Smooth muscle cell (in vitro differentiated cells): ENCODE measurements at regions not wholly inside any gene's neighbourhood (a gene's known extent, or its start where the extent isn't known, plus 50 kb on each side); places are given as distances from the start of the nearest gene placed in this dataset.

Experiments
- DNase-seq: peaks from one replicate; lab custom pipeline; 2025; ENCODE audit not compliant: unreplicated experiment; lab: John Stamatoyannopoulos, UW
- H2AFZ ChIP-seq: fragments of 200-600 bp; sonication (generic); 2 replicates; pipeline ENCODE4 v1.6.0; 2016; ENCODE audit warnings: antibody characterized with exemption, low read depth, mild to moderate bottlenecking
- H3F3A ChIP-seq: fragments of 200-600 bp; sonication (generic); 2 replicates; pipeline ENCODE4 v1.6.0; 2017; ENCODE audit warnings: antibody characterized with exemption, low read depth
- H3K27ac ChIP-seq: fragments of 200-600 bp; sonication (generic); 2 replicates; pipeline ENCODE4 v1.5.1; 2016; ENCODE audit warnings: low read depth, mild to moderate bottlenecking
- H3K27me3 ChIP-seq: fragments of 200-600 bp; sonication (generic); 2 replicates; pipeline ENCODE4 v1.6.1; 2016; ENCODE audit warnings: low read depth, mild to moderate bottlenecking
- H3K36me3 ChIP-seq: fragments of 200-600 bp; sonication (generic); 2 replicates; pipeline ENCODE4 v1.5.1; 2016; ENCODE audit warnings: low read depth
- H3K4me1 ChIP-seq: fragments of 200-600 bp; sonication (generic); 2 replicates; pipeline ENCODE4 v1.5.1; 2016; ENCODE audit warnings: low read depth
- H3K4me2 ChIP-seq: fragments of 200-600 bp; sonication (generic); 2 replicates; pipeline ENCODE4 v1.6.0; 2016; ENCODE audit warnings: mild to moderate bottlenecking
- H3K4me3 ChIP-seq: fragments of 200-600 bp; sonication (generic); 2 replicates; pipeline ENCODE4 v1.5.1; 2016; ENCODE audit warnings: mild to moderate bottlenecking
- H3K79me2 ChIP-seq: fragments of 200-600 bp; sonication (generic); 2 replicates; pipeline ENCODE4 v1.6.0; 2016; ENCODE audit warnings: low read depth, mild to moderate bottlenecking
- H3K9ac ChIP-seq: fragments of 200-600 bp; sonication (generic); 2 replicates; pipeline ENCODE4 v1.6.0; 2016; ENCODE audit warnings: low read depth
- H3K9me3 ChIP-seq: fragments of 200-600 bp; sonication (generic); replicated peaks from 2 replicates; pipeline ENCODE4 v1.5.1; 2016; ENCODE audit warnings: low read depth
- H4K20me1 ChIP-seq: fragments of 200-600 bp; sonication (generic); 2 replicates; pipeline ENCODE4 v1.6.0; 2016; ENCODE audit warnings: low read depth
- CTCF ChIP-seq: fragments of 200-600 bp; sonication (generic); IDR thresholded peaks from 2 replicates; pipeline ENCODE4 v1.5.1; 2017; ENCODE audit warnings: borderline replicate concordance, mild to moderate bottlenecking, antibody characterized with exemption; ENCODE audit not compliant: insufficient read depth, poor library complexity, severe bottlenecking
- WGBS: methylation state at CpG from one replicate; pipeline ENCODE4 v1.1.7; 2016; ENCODE audit warnings: low lambda C conversion rate; 5-methylcytosine and 5-hydroxymethylcytosine counted together

- Histone ChIP-seq H2AFZ (no peak overlapping the region), H3K4me3 (no peak overlapping the region), H3K9me3 (peaks cover 5% of the 10 kb centered on the region), H3K27ac (no peak overlapping the region), H3K9ac (no peak overlapping the region), H3F3A (no peaks in the 10 kb centered on the region), H4K20me1 (no peaks in the 10 kb centered on the region), H3K27me3 (no peaks in the 10 kb centered on the region), H3K4me2 (no peak overlapping the region), H3K4me1 (peaks cover 15% of the 10 kb centered on the region), H3K36me3 (no peaks in the 10 kb centered on the region), H3K79me2 (no peaks in the 10 kb centered on the region)
- no peak for DNase-seq
- no peak for TF ChIP-seq CTCF
- 89% methylated on average over 8 of the region's 9 CpGs for WGBS
Observed at GRCh38 chr20:48394415-48395081, 433.3 kb downstream of the PREX1 start.

- TF ChIP-seq CTCF = no peak
- Histone ChIP-seq H3K9ac (no peak overlapping the region), H3K36me3 (no peaks in the 10 kb centered on the region), H3F3A (no peaks in the 10 kb centered on the region), H3K27ac (no peak overlapping the region), H4K20me1 (no peaks in the 10 kb centered on the region), H3K9me3 (peaks cover 5% of the 10 kb centered on the region), H3K79me2 (no peaks in the 10 kb centered on the region), H3K4me3 (no peak overlapping the region), H3K4me1 (peaks cover 12% of the 10 kb centered on the region), H2AFZ (no peak overlapping the region), H3K4me2 (no peak overlapping the region), H3K27me3 (no peaks in the 10 kb centered on the region)
- WGBS = 80% methylated on average over 12 of the region's 12 CpGs
- DNase-seq = no peak
Observed at GRCh38 chr20:48393737-48394314, 434.0 kb downstream of the PREX1 start.

GRCh38 chr20:48393311-48393685 is 434.5 kb downstream of the PREX1 start:
- 97% methylated on average over 8 of the region's 8 CpGs for WGBS

More at GRCh38 chr20:48393311-48393685, 434.5 kb downstream of the PREX1 start:
- H3K79me2 ChIP-seq = no peaks in the 10 kb centered on the region
- no peaks in the 10 kb centered on the region for H3K27me3 ChIP-seq
- no peaks in the 10 kb centered on the region for H3K36me3 ChIP-seq
- peaks cover 7% of the 10 kb centered on the region for H3K4me1 ChIP-seq
- H3K27ac ChIP-seq = no peak overlapping the region
- H3K4me2 ChIP-seq = no peak overlapping the region
- no peak overlapping the region for H3K4me3 ChIP-seq
- no peaks in the 10 kb centered on the region for H3F3A ChIP-seq
- no peak overlapping the region for H2AFZ ChIP-seq
- H3K9ac ChIP-seq = no peak overlapping the region
- TF ChIP-seq CTCF = no peak
- H4K20me1 ChIP-seq = no peaks in the 10 kb centered on the region
- peaks cover 5% of the 10 kb centered on the region for H3K9me3 ChIP-seq
- DNase-seq = no peak
